GM10248 (cell line): ENCODE measurements at regions not wholly inside any gene's neighbourhood (a gene's known extent, or its start where the extent isn't known, plus 50 kb on each side); places are given as distances from the start of the nearest gene placed in this dataset.
"Not testable (repeated sequence)": the region's sequence is repeated elsewhere in the genome, so short reads cannot be mapped to it uniquely, and the experiment has no call there.

Experiments
- CTCF ChIA-PET: fragments of 300-600 bp; sonication (Branson Sonifier 250); formaldehyde crosslinking; extraction: SDS; loops from one replicate; lab custom pipeline; 2021; ENCODE audit warnings: antibody characterized with exemption; lab: Yijun Ruan, JAX
- POLR2A ChIA-PET: fragments of 350-650 bp; sonication (Branson Sonifier 250); formaldehyde crosslinking; extraction: SDS; loops from one replicate; lab custom pipeline; 2020; ENCODE audit warnings: antibody characterized with exemption; lab: Yijun Ruan, JAX
- DNase-seq: peaks from one replicate; pipeline ENCODE4 v3.0.0; 2012; ENCODE audit errors: extremely low spot score
- TF ChIP-seq, protein P1 (sequence below): IDR thresholded peaks from 2 replicates; pipeline ENCODE4 v1.5.1; 2012; ENCODE audit warnings: mild to moderate bottlenecking, low read depth; ENCODE audit errors: extremely low read depth, missing control alignments, control extremely low read depth

DNA sequence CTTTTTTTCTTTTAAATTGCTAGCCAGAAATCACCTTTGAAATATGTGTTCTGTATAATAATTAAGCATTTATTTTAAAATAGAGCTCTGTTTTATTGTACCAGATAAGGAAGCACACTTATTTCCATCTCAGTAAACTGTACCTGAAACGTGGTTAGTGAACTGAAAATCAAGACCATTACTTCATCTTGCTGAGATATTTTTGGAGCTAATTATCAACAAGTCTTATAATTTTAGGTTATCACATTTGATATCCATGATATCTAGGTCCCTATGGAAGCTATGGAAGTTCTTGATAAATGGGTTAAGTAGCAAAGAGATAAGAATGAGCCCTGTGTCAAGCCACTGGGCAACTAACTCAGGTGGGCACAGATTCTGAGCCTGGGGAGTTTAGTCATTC, 187.2 kb downstream of the NFKBIZ start:
- TF ChIP-seq, protein P1, sequence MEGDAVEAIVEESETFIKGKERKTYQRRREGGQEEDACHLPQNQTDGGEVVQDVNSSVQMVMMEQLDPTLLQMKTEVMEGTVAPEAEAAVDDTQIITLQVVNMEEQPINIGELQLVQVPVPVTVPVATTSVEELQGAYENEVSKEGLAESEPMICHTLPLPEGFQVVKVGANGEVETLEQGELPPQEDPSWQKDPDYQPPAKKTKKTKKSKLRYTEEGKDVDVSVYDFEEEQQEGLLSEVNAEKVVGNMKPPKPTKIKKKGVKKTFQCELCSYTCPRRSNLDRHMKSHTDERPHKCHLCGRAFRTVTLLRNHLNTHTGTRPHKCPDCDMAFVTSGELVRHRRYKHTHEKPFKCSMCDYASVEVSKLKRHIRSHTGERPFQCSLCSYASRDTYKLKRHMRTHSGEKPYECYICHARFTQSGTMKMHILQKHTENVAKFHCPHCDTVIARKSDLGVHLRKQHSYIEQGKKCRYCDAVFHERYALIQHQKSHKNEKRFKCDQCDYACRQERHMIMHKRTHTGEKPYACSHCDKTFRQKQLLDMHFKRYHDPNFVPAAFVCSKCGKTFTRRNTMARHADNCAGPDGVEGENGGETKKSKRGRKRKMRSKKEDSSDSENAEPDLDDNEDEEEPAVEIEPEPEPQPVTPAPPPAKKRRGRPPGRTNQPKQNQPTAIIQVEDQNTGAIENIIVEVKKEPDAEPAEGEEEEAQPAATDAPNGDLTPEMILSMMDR: no peak
- no peak for DNase-seq
- POLR2A ChIA-PET: no interaction called here
- CTCF ChIA-PET: interaction anchor here (1.0 to 3.5 kb wide), 4 partner anchors 15 to 222 kb away, joined by 3 to 7 read pairs (median 4); no protein-coding TSS in a partner anchor

DNA sequence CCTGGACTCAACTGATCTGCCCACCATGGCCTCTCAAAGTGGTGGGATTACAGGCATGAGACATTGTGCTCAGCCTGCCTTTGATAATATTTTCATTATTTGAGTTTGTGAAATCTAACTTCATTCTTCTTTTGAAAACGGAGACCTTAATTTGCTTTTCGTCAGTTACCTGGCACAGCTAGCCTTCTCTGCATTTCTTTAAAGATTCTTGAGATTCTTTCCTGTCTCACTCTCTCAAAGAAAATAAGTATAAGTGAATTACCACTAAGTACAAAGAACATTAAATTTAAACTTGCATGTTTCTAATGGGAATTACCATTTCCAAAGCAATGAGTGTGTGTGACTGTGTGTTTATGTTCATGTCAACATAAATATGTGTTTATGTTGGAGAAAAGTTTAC, 187.9 kb downstream of the NFKBIZ start:
- CTCF ChIA-PET: interaction anchor here (1.2 to 3.5 kb wide), 6 partner anchors 15 to 223 kb away, joined by 3 to 13 read pairs (median 6); no protein-coding TSS in a partner anchor
- POLR2A ChIA-PET: no interaction called here
- TF ChIP-seq, protein P1: no peak
- DNase-seq: no peak

DNA sequence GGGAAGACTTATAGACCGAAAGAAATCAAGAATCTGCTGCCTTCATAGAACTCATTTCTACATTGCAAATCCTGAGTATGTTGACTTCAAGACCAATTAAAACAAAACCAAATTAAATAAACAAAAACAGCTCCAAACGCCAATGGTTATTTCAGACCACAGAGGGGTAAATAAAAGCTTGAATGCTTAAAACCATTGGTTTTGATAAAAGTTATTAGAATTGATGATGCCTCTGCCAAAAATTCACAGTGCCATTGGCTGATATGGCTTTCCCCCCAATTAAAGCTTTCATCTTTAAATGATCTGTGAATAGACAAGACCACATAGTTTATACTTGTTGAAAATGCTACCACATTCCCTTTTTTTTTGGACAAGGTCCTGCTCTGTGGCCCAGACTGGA, 188.5 kb downstream of the NFKBIZ start:
- no peak for DNase-seq
- TF ChIP-seq, protein P1: no peak
- POLR2A ChIA-PET: interaction anchor here (1.1 kb wide), 1 partner anchor 189 kb away, joined by 3 read pairs; the partner anchor contains the start of gene NFKBIZ
- CTCF ChIA-PET: interaction anchor here (0.6 to 3.5 kb wide), 9 partner anchors 8 to 191 kb away, joined by 3 to 13 read pairs (median 4); no protein-coding TSS in a partner anchor

DNA sequence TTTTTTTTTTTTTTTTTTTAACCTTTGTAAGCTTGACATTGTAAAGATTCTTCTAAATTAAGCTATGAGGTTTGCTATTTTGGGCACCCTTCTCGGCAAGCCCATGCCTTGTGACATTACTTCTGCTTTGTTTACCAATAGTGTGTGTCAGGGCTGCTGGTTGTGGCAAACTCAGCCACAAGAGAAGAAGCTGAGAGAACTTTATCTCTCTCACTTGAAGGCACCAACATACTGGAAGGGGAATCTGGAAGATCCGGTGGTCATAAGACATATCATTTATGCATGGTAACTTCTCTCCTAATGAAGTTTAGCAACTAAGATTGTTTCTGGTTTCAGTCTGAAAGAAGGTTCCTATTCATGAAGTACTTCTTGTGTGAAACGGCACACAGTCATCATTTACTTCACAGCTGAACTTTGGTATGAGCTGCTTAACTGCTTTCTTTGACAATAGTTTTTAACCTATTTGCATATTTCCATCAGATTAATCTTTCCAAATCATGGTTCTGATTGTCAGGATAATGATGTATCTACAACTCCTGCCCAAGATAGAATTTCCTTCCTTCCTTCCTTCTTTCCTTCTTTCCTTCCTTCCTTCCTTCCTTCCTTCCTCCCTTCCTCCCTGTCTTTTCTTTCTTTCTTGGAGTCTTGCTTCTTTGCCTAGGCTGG, 189.3 kb downstream of the NFKBIZ start:
- CTCF ChIA-PET: interaction anchor here (0.6 to 3.5 kb wide), 8 partner anchors 9 to 191 kb away, joined by 3 to 13 read pairs (median 6); no protein-coding TSS in a partner anchor
- peak; percentile 48 for DNase-seq
- POLR2A ChIA-PET: interaction anchor here (0.6 to 1.1 kb wide), 4 partner anchors 21 to 468 kb away, joined by 3 to 6 read pairs (median 4); partner anchors contain the start of gene NFKBIZ
- TF ChIP-seq, protein P1: no peak

DNA sequence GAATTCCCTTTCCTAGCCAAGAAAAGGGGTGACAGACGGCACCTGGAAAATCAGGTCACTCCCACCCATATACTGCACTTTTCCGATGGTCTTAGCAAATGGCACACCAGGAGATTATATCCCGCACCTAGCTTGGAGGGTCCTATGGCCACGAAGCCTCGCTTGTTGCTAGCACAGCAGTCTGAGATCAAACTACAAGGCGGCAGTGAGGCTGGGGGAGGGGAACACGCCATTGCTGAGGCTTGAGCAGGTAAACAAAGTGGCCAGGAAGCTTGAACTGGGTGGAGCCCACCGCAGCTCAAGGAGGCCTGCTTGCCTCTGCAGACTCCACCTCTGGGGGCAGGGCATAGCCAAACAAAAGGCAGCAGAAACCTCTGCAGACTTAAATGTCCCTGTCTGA, 190.8 kb downstream of the NFKBIZ start:
- CTCF ChIA-PET, DNase-seq: not testable (repeated sequence)
- POLR2A ChIA-PET: interaction anchor here (0.6 kb wide), 1 partner anchor 191 kb away, joined by 3 read pairs; the partner anchor contains the start of gene NFKBIZ

DNA sequence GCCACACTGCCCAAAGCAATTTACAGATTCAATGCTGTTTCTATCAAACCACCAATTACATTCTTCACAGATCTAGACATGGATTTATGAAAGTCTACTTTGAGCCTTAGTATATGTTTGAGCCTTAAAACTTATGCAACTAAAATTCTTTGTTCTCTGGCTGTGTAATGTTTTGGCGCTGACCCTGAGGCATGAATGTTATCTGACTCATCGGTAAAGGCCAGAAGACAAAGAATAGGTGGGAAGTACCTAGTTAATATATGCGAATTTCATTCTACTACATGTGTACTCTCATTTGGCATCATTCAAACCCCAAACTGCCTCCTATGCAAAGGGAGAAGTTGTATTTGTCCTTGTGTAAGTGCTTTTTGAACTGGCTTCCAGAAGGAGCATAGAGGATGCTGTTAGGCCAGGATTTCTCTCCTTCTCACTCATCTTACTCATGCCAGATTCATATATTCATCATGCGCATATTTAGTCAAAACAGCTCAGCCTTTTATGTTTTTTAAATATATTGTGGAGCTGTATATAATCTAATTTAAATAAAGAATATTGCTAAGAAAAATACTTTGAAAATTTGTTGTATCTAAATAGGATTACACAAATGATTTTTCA, 204.2 kb downstream of the NFKBIZ start:
- ChIA-PET CTCF (interaction anchor here (0.6 to 1.6 kb wide), 4 partner anchors 22 to 853 kb away, joined by 3 to 4 read pairs (median 3); no protein-coding TSS in a partner anchor), POLR2A (no interaction called here)
- no peak for DNase-seq
- TF ChIP-seq, protein P1: no peak
